A549 (cell line): ENCODE measurements at regions not wholly inside any gene's neighbourhood (a gene's known extent, or its start where the extent isn't known, plus 50 kb on each side); places are given as distances from the start of the nearest gene placed in this dataset.

Source experiments
- ATAC-seq, 2 experiments: fragments of 200-7000 bp in 1 of 2; fragments of >200 bp in 1 of 2; cut with Nextera tagmentation in 1 of 2; cut with Tn5 transposase in 1 of 2; 3 replicates each; pipeline versions ENCODE4 v1.8.0 to v1.9.1; 2018 to 2020; ENCODE audit warnings: mild to moderate bottlenecking in 1 of 2, moderate library complexity in 1 of 2
- CTCF ChIA-PET: fragments of 300-600 bp; sonication (Branson Sonifier 250); formaldehyde crosslinking; extraction: SDS; loops from one replicate; lab custom pipeline; 2021; ENCODE audit warnings: antibody characterized with exemption, inconsistent platforms; lab: Yijun Ruan, JAX
- POLR2A ChIA-PET: fragments of 350-600 bp; formaldehyde crosslinking; extraction: SDS; loops from one replicate; lab custom pipeline; 2021; ENCODE audit warnings: antibody characterized with exemption, inconsistent platforms; lab: Yijun Ruan, JAX
- DNase-seq, 2 experiments: peaks; one replicate each; pipeline versions ENCODE4 v3.0.0 to v3.0.0-alpha.2; 2011 to 2016; ENCODE audit warnings: low read depth in 1 of 2, low spot score in 1 of 2
- FAIRE-seq: peaks from 2 replicates; lab custom pipeline; 2011; peaks lifted over from hg19 to GRCh38; lab: Jason Lieb, UNC
- H3K27ac ChIP-seq, 2 experiments: fragments of >200 bp; sonication (Bioruptor Twin); formaldehyde crosslinking; 3 replicates each; pipeline ENCODE4 v1.5.1; 2016 to 2017
- H3K4me1 ChIP-seq: fragments of >200 bp; sonication (Bioruptor Twin); formaldehyde crosslinking; 3 replicates; pipeline ENCODE4 v1.6.1; 2016
- H3K4me2 ChIP-seq: fragments of >200 bp; sonication (Bioruptor Twin); formaldehyde crosslinking; 3 replicates; pipeline ENCODE4 v1.6.1; 2016
- H3K4me3 ChIP-seq: fragments of >200 bp; sonication (Bioruptor Twin); formaldehyde crosslinking; 3 replicates; pipeline ENCODE4 v1.5.1; 2016
- H3K9me3 ChIP-seq: fragments of >200 bp; sonication (Bioruptor Twin); formaldehyde crosslinking; 3 replicates; pipeline ENCODE4 v1.6.1; 2016
- BHLHE40 ChIP-seq: IDR thresholded peaks from 2 replicates; pipeline ENCODE4 v1.6.1; 2012; ENCODE audit warnings: low read depth, low read length, inconsistent platforms
- CBX2 ChIP-seq: fragments of 200-600 bp; sonication (generic); IDR thresholded peaks from 2 replicates; pipeline ENCODE4 v1.6.1; 2016; ENCODE audit warnings: low read depth, mild to moderate bottlenecking, borderline replicate concordance
- CHD2 ChIP-seq: fragments of 150-350 bp; IDR thresholded peaks from 2 replicates; pipeline ENCODE4 v1.6.1; 2014; ENCODE audit warnings: low read length; ENCODE audit not compliant: partially characterized antibody
- CHD4 ChIP-seq: fragments of 200-600 bp; sonication (generic); IDR thresholded peaks from 2 replicates; pipeline ENCODE4 v1.6.1; 2016; ENCODE audit warnings: antibody characterized with exemption, mild to moderate bottlenecking, borderline replicate concordance
- EHMT2 ChIP-seq: fragments of 200-600 bp; sonication (generic); IDR thresholded peaks from 2 replicates; pipeline ENCODE4 v1.6.1; 2016; ENCODE audit warnings: antibody characterized with exemption, low read depth, mild to moderate bottlenecking, moderate library complexity
- ESRRA ChIP-seq: fragments of 150-350 bp; IDR thresholded peaks from 2 replicates; pipeline ENCODE4 v1.6.1; 2014; ENCODE audit warnings: mild to moderate bottlenecking, low read length, borderline replicate concordance
- GATA3 ChIP-seq: IDR thresholded peaks from 2 replicates; pipeline ENCODE4 v1.6.1; 2012; ENCODE audit warnings: borderline replicate concordance
- HDAC2 ChIP-seq: fragments of 200-600 bp; sonication (generic); IDR thresholded peaks from 2 replicates; pipeline ENCODE4 v1.6.1; 2016
- HOXA7 ChIP-seq: fragments of 250-450 bp; sonication (Bioruptor Pico); IDR thresholded peaks from 2 replicates; pipeline ENCODE4 v1.5.0; 2020; ENCODE audit warnings: mild to moderate bottlenecking, moderate library complexity
- HOXB13 ChIP-seq: fragments of 250-450 bp; sonication (Bioruptor Pico); IDR thresholded peaks from 2 replicates; pipeline ENCODE4 v1.5.0; 2020; ENCODE audit warnings: low read depth, mild to moderate bottlenecking, moderate library complexity
- NR3C1 ChIP-seq: fragments of >200 bp; sonication (Bioruptor Twin); formaldehyde crosslinking; IDR thresholded peaks from 3 replicates; pipeline ENCODE4 v1.6.1; 2017
- PHF8 ChIP-seq: fragments of 200-600 bp; sonication (generic); IDR thresholded peaks from 2 replicates; pipeline ENCODE4 v1.6.1; 2016; ENCODE audit warnings: low read depth, mild to moderate bottlenecking, antibody characterized with exemption, moderate library complexity, borderline replicate concordance
- POLR2A ChIP-seq: IDR thresholded peaks from 2 replicates; pipeline ENCODE4 v1.6.1; 2012; ENCODE audit warnings: mild to moderate bottlenecking, low read length
- TFCP2L1 ChIP-seq: fragments of 250-450 bp; sonication (Bioruptor Pico); IDR thresholded peaks from 2 replicates; pipeline ENCODE4 v1.5.0; 2021; ENCODE audit warnings: mild to moderate bottlenecking
- ZNF302 ChIP-seq: fragments of 250-450 bp; sonication (Bioruptor Pico); IDR thresholded peaks from 2 replicates; pipeline ENCODE4 v1.9.0; 2021; ENCODE audit warnings: inconsistent platforms, mild to moderate bottlenecking, moderate library complexity
- WGBS: methylation state at CpG from one replicate; pipeline ENCODE4 v1.1.6; 2017; ENCODE audit errors: missing lambda C conversion rate; 5-methylcytosine and 5-hydroxymethylcytosine counted together
- TF ChIP-seq, protein P1 (sequence below): fragments of >200 bp; sonication (Bioruptor Twin); formaldehyde crosslinking; IDR thresholded peaks from 3 replicates; pipeline ENCODE4 v1.6.1; 2016
- TF ChIP-seq, protein P2 (sequence below): fragments of >200 bp; sonication (Bioruptor Twin); formaldehyde crosslinking; IDR thresholded peaks from 3 replicates; pipeline ENCODE4 v1.5.1; 2016
- TF ChIP-seq, protein P3 (sequence below): IDR thresholded peaks from 2 replicates; pipeline ENCODE4 v1.6.1; 2012
- TF ChIP-seq, protein P4 (sequence below): fragments of 250-450 bp; sonication (Bioruptor Pico); IDR thresholded peaks from 2 replicates; pipeline ENCODE4 v1.5.0; 2021; ENCODE audit warnings: mild to moderate bottlenecking, moderate library complexity, borderline replicate concordance

DNA sequence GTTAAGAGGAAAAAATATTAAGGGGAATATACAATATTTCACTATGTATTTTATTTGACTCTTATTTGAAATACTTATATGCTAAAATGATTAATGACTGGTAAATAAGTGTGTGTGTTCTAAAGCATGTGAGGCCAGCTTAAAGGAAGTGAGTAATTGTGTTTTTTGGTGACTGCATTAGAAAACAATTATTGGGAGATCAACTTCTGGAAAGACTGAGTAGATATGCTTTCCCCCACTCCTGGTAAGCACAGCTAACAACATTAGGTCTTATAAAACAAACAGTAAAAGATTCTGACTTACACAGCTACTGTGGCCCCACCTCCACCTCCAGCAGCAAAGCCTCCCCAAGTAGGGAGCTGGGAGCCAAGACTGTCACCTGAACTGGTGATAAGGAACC lies 403.0 kb downstream of the SRGAP2C start:
- no peaks in the 10 kb centered on the region for H3K4me1 ChIP-seq
- H3K4me2 ChIP-seq: no peak overlapping the region
- no peak for ATAC-seq
- TF ChIP-seq CBX2 (no peak), POLR2A (no peak), GATA3 (no peak), ESRRA (no peak), CHD2 (no peak), HOXB13 (CRISPR knock-in tag) (no peak), PHF8 (no peak)
- TF ChIP-seq, protein P1, sequence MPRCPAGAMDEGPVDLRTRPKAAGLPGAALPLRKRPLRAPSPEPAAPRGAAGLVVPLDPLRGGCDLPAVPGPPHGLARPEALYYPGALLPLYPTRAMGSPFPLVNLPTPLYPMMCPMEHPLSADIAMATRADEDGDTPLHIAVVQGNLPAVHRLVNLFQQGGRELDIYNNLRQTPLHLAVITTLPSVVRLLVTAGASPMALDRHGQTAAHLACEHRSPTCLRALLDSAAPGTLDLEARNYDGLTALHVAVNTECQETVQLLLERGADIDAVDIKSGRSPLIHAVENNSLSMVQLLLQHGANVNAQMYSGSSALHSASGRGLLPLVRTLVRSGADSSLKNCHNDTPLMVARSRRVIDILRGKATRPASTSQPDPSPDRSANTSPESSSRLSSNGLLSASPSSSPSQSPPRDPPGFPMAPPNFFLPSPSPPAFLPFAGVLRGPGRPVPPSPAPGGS: no peak
- TF ChIP-seq, protein P2, sequence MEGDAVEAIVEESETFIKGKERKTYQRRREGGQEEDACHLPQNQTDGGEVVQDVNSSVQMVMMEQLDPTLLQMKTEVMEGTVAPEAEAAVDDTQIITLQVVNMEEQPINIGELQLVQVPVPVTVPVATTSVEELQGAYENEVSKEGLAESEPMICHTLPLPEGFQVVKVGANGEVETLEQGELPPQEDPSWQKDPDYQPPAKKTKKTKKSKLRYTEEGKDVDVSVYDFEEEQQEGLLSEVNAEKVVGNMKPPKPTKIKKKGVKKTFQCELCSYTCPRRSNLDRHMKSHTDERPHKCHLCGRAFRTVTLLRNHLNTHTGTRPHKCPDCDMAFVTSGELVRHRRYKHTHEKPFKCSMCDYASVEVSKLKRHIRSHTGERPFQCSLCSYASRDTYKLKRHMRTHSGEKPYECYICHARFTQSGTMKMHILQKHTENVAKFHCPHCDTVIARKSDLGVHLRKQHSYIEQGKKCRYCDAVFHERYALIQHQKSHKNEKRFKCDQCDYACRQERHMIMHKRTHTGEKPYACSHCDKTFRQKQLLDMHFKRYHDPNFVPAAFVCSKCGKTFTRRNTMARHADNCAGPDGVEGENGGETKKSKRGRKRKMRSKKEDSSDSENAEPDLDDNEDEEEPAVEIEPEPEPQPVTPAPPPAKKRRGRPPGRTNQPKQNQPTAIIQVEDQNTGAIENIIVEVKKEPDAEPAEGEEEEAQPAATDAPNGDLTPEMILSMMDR: no peak
- no peak for DNase-seq
- no peaks in the 10 kb centered on the region for H3K9me3 ChIP-seq
- no peak overlapping the region for H3K27ac ChIP-seq
- CTCF ChIA-PET: no interaction called here
- no peak overlapping the region for H3K4me3 ChIP-seq
- POLR2A ChIA-PET: no interaction called here
- FAIRE-seq: no peak

DNA sequence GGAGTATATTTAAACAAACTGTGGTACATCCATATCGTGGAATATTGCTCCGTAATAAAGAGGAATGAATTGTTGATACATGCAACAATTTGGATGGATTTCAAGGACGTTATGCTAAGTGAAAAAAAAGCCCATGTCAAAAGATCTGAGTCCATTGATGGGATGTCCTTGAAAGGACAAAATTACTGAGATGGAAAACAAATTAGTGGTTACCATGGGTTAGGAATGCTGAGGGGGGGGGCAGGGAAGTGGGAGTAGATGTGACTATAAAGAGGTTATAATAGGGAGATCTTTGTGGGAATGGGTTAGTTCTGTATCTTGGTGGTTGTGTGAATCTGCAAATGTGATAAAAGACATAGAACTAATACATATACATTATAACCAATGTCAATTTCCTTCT lies 409.3 kb downstream of the SRGAP2C start:
- FAIRE-seq (no peak), DNase-seq (no peak), ATAC-seq (no peak)
- WGBS: 50% methylated on average over 3 of the region's 3 CpGs
- Histone ChIP-seq H3K27ac (no peak overlapping the region), H3K4me2 (no peak overlapping the region), H3K4me3 (no peak overlapping the region), H3K4me1 (no peaks in the 10 kb centered on the region), H3K9me3 (no peaks in the 10 kb centered on the region)
- TF ChIP-seq CHD4: no peak
- TF ChIP-seq, protein P1: no peak
- TF ChIP-seq ZNF302 (CRISPR knock-in tag): no peak
- TF ChIP-seq, protein P3, sequence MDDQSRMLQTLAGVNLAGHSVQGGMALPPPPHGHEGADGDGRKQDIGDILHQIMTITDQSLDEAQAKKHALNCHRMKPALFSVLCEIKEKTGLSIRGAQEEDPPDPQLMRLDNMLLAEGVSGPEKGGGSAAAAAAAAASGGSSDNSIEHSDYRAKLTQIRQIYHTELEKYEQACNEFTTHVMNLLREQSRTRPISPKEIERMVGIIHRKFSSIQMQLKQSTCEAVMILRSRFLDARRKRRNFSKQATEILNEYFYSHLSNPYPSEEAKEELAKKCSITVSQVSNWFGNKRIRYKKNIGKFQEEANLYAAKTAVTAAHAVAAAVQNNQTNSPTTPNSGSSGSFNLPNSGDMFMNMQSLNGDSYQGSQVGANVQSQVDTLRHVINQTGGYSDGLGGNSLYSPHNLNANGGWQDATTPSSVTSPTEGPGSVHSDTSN: no peak
- TF ChIP-seq BHLHE40: no peak
- no peak for TF ChIP-seq EHMT2
- TF ChIP-seq TFCP2L1 (CRISPR knock-in tag): no peak
- TF ChIP-seq HOXA7 (CRISPR knock-in tag): no peak
- TF ChIP-seq NR3C1: no peak
- TF ChIP-seq, protein P4, sequence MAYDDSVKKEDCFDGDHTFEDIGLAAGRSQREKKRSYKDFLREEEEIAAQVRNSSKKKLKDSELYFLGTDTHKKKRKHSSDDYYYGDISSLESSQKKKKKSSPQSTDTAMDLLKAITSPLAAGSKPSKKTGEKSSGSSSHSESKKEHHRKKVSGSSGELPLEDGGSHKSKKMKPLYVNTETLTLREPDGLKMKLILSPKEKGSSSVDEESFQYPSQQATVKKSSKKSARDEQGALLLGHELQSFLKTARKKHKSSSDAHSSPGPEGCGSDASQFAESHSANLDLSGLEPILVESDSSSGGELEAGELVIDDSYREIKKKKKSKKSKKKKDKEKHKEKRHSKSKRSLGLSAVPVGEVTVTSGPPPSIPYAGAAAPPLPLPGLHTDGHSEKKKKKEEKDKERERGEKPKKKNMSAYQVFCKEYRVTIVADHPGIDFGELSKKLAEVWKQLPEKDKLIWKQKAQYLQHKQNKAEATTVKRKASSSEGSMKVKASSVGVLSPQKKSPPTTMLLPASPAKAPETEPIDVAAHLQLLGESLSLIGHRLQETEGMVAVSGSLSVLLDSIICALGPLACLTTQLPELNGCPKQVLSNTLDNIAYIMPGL (CRISPR knock-in tag): no peak
- TF ChIP-seq HDAC2: no peak
- POLR2A ChIA-PET: no interaction called here
- CTCF ChIA-PET: no interaction called here
